ENCODE measurements at regions not wholly inside any gene's neighbourhood (a gene's known extent, or its start where the extent isn't known, plus 50 kb on each side); places are given as distances from the start of the nearest gene placed in this dataset.

DNA sequence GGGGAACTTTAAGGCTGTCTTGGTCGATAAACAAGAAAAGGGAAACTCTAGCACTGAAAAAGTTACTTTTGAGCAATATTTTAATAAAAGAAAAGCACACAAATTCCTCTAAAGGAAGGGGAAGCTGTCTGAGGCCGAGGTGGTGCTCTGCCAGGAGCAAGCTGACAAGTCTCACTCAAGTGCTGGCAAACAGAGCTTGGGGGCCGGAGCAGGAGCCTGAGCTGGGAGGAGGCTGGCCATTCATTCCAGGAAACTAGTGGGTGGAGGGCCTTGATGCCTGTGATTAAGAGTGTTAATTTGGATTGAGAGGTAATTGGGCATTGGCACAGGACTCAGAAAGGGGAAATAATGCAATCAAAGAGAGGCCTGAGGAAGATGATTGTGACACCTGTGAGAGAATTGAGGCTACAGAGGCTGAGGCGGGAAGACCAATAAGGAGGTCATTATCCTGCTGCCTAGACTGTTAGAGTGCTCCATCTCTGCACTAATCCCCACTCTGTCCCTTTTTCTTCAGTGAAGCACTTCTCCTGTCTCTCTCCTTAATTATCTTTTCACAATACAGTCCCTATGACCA lies 154.9 kb upstream of the COL1A2 start:
- TF ChIP-seq, protein P1, sequence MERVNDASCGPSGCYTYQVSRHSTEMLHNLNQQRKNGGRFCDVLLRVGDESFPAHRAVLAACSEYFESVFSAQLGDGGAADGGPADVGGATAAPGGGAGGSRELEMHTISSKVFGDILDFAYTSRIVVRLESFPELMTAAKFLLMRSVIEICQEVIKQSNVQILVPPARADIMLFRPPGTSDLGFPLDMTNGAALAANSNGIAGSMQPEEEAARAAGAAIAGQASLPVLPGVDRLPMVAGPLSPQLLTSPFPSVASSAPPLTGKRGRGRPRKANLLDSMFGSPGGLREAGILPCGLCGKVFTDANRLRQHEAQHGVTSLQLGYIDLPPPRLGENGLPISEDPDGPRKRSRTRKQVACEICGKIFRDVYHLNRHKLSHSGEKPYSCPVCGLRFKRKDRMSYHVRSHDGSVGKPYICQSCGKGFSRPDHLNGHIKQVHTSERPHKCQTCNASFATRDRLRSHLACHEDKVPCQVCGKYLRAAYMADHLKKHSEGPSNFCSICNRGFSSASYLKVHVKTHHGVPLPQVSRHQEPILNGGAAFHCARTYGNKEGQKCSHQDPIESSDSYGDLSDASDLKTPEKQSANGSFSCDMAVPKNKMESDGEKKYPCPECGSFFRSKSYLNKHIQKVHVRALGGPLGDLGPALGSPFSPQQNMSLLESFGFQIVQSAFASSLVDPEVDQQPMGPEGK (CRISPR knock-in tag; IDR thresholded peaks at IDR 0.05; ENCODE audit: borderline replicate concordance), result no peak
- TF ChIP-seq ZNF565 (CRISPR knock-in tag; conservative IDR thresholded peaks at IDR 0.05; ENCODE audit: low read depth) (no peak), BACH2 (CRISPR knock-in tag; IDR thresholded peaks at IDR 0.05; ENCODE audit: borderline replicate concordance) (no peak), ZNF70 (CRISPR knock-in tag; IDR thresholded peaks at IDR 0.05) (no peak)

Data from SK-N-SH treated with all-trans-retinoic acid at 6 μM for 48 hours (cell line).